NCI-H146 (cell line): ENCODE measurements at regions not wholly inside any gene's neighbourhood (a gene's known extent, or its start where the extent isn't known, plus 50 kb on each side); places are given as distances from the start of the nearest gene placed in this dataset.
"Not testable (repeated sequence)": the region's sequence is repeated elsewhere in the genome, so short reads cannot be mapped to it uniquely, and the experiment has no call there.

Experiments
- DNase-seq: peaks from one replicate; lab custom pipeline; 2025; lab: John Stamatoyannopoulos, UW

GRCh38 chr2:88396209-88396608, 56.3 kb downstream of the FOXI3 start:
- DNase-seq: no peak

DNA sequence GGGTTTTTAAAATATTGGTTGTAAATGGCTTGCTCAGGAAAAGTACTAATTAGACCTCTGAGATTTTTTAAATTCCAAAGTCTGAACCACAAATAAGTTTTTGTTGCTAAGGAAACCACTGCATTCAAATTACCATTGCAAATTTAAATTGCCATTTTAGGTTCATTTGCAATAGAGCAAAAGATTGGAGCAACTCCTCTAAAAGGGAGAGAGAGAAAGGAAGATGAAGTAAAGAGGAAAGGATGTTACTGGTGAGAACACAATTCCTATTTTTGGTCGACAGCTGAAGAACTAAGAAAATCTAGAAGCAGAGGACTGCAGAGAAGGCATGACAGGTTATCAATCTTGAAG, 74.9 kb downstream of the FOXI3 start:
- no peak for DNase-seq

GRCh38 chr2:88372042-88372441, 80.5 kb downstream of the FOXI3 start:
- no peak for DNase-seq

DNA sequence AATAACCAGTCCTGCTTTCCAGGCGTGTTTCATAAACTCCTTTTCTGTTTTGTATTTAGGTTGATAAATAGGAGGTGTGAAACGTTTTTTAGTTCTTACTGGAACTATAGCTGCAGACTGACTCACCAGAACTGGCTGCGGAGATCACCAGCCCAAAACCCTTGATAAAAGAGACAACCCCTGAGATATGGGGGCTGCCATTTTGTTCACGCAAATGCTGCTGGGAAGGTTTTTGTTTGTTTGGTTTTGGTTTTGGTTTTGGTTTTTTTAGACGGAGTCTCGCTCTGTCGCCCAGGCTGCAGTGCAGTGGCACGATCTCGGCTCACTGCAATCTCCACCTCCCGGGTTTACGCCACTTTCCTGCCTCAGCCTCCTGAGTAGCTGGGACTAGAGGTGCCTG, 87.1 kb downstream of the FOXI3 start:
- DNase-seq: not testable (repeated sequence)

DNA sequence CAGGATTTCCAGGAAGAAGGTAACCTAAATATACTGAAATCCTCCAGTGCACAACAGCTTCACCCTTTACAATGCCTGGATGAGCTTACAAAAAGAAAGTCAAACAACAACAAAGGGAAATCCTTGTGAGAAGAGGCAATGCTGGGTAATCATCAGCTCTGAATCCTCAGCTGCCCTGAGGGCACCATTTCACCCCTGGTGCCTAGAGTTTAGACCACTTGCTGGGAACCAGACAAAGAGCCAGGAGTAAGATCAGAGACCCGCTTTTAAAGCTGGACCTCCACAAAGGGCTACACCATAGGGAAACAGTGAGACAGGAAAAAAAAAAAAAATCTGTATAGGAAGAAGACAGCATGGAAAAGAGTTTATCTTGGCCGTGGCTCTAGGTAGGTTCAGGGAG, 97.0 kb downstream of the FOXI3 start:
- DNase-seq: peak; percentile 89

DNA sequence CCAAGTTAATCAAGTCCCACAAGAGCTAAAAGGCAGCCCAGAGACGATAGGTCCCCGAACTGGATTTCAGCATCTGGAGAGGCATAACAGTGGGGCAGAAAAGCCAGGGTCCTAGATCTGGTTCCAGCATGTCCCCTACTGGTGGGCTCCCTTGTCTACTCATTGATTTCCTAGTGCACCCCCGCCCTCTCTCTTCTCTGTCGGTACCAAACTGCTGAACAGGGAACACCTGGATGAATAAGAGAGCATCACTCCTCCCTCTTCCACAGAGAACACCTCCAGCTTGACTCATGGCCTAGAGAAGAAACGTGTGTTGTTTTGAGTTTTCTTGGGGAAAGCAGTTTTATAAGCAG, 101.3 kb downstream of the FOXI3 start:
- no peak for DNase-seq

DNA sequence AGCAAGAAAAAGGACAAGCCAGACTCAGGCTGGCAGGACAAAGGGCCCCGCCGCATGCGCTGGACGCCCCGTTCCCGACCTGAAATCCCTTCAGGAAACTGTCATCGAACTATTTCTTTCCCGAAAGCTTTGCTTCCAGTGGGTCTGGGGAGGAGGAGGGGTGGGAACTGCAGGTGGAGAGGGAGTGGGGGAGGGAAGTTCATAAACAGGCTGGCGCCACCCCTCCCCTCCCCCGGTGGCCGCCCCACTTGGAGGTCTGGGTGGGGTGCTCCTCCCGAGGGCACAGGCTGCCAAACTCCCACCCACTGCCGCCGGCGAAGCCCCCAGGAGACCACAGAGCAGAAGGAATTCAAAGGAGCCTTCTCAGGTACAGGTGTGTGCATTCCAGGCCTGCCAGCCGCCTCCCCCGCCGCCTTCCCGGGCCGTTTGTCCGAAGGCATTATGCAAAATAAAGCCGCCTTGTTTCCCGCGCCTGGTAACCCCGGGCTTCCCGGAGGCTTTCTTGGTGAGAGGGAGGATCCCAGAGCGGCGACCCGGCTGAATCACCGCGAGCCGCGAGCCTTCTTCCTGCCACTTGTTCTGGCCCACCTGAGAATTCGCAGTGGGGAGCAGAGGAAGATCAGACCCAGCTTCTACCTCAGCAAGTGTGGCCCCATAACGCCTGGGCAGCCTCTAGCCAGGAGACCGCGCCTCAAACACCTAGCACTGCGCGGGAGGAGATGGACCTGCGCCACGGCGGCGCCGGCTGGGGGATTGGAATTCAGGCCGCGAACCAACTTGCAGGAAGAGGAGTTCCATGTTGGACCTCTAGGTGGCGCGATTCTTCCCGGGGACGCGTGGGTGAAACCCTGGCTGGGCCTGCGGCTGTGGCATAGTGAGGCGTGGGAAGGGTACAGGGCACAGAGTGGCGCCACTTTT, 101.9 kb downstream of the FOXI3 start:
- no peak for DNase-seq

DNA sequence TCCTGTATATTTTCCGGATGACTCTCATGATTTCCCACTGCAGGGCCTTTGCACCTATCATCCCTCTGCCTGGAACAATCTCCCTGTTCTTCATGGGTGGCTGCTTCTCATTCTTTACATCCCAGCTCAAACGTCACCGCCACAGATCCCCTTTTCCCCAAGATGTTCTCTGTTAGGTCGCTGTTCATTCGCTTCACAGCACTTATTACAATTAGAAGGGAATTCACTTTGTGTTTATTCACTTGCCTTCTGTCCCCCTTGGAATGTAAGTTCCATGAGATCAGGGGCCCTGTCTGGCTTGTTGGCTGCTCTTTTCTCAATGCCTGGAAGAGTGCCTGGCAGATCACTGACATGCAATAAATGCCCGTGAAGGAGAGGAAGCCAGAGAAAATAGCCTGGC, 106.7 kb downstream of the FOXI3 start:
- DNase-seq: no peak

GRCh38 chr2:88342749-88343148, 109.7 kb downstream of the FOXI3 start:
- DNase-seq: peak; percentile 43

GRCh38 chr2:88334418-88334817, 118.1 kb downstream of the FOXI3 start:
- no peak for DNase-seq

GRCh38 chr2:88331239-88331638, 121.3 kb downstream of the FOXI3 start:
- DNase-seq: no peak

DNA sequence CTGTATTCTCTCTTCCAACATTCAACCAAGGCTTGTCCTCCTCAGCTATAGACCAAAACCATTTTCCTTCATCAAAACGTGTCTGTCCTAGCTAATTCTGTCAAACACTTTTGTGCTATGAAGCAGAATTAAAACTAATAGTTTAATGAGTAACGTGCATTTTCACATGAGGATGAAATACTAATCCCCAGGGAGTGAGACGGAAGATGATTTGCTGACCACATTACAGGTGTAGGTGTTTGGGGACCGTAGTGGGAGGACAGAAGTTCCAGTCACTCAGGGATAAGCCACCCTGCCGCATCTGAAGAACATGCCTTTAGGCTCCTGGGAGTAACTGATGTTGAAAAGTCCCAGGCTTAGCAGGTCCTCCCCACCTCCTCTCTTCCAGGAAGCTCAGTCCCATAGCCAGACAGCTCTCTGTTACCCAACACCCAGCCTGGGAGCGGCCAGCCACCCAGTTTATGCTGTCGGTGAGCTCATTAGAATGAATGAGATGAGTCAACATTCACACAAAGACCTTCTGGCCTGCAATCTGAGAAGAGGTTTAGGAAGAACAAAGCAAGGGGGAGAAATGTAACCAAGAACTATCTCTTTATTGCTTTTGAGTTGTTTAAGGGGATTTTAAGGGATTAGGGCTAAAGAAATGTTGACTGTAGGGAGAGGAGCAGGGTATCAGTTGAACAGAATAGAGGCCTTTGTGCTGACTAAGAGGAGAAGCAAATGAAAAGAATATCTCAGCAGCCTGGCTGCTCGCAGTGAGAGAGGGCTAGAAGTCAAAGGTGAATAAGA, 122.5 kb downstream of the FOXI3 start:
- peak; percentile 93 for DNase-seq

- no peak for DNase-seq
Measured at GRCh38 chr2:88321449-88322248, 130.8 kb downstream of the FOXI3 start.

DNA sequence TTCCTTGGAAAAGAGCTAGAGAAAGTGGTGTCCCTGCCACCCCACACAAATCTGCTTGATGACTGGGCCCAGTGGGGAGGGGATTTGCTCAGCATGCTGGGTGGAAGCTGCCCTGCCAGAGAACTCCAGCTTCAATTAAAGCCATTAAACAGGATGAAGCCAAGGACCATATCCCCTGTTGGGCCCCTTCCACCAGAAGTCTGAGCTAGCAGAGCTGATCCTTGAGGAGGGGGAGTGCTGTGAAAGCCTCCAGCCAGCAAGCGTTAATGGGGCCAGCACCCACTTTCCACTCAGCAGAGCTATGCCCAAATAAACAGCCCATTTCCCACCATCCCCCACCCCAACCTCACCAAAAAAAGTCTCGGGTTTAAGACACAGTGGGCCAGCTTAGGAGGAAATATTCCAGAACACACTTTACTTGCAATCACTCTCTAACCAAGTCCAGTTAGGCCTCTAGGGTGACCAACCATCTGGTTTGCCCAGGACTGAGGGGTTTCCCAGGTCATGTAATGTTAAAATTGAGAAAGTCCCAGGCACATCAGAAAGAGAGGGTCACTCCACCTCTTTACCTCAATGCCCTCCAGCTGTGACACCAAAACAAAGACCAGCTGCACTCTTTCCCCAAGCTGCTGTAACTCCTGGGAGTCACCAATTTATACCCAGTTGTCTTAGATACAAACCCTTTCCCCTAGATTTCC, 132.3 kb downstream of the FOXI3 start:
- DNase-seq: no peak

- no peak for DNase-seq
Measured at GRCh38 chr2:88318956-88319330, 133.6 kb downstream of the FOXI3 start.

GRCh38 chr2:88318071-88318955, 134.2 kb downstream of the FOXI3 start:
- DNase-seq: no peak

DNA sequence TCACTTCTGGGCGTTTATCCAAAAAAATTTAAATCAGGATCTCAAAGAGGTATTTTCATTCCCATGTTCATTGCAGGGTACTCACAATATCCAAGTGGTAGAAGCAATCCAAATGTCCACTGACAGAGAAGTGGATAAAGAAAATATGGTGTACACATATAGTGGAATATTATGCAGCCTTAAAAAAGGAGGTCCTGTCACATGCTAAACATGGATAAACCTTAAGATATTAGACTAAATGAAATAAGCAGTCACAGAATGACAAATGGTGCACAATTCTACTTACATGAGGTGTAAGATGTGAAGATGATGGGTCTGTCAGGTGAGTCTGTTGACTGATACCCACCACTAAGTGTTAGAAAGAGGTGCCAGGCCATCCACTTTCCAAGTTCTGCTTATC, 140.6 kb downstream of the THNSL2 start:
- no peak for DNase-seq

DNA sequence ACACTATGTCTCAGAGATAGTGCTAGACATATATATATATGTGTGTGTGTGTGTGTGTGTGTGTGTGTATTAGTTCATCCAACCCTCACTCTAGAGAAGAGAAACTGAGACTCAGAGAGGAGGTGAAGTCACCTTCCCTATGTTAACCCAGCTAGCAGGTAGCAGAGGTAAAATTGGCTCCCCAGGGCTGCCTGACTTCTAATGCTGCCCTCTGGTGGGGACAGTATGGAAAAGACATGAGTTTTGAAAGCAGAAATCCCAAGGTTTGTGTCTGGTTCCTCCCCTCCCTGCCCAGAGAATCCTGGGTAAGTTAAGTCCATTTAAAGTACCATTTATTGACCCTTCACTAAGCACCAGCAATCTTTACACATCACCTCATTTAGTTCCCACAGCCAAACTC, 137.7 kb downstream of the THNSL2 start:
- peak; percentile 30 for DNase-seq

DNA sequence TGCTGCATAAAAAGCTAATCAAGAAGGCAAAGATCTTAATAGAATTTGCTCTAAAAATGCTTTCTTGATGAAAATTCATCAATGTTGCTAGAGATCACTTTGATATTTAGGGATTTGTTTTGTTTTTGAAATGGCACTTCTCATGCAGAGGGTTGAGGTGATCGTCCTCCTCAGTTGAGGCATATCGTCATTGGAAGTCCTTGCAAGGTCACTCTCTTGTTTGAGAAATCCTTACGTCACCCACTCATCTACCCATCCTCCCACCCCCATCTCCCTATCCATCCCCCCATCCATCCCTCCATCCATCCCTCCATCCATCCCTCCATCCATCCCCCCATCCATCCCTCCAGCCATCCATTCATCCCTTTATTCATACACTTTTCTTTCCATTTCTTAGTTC, 133.7 kb downstream of the THNSL2 start:
- no peak for DNase-seq

GRCh38 chr2:88296247-88296646, 126.1 kb downstream of the THNSL2 start:
- no peak for DNase-seq
